ENCODE measurements at regions not wholly inside any gene's neighbourhood (a gene's known extent, or its start where the extent isn't known, plus 50 kb on each side); places are given as distances from the start of the nearest gene placed in this dataset.
A peak's percentile ranks its signal among the peaks of the same experiment; 100 is the strongest.

- ATAC-seq (no peak), DNase-seq (ENCODE audit: low spot score in 2 of 2) (no peak)
- Mint-ChIP-seq H3K9me3 (peaks cover 12 to 22% of the 10 kb centered on the region in 2 donors), H3K27ac (no peak overlapping the region), H3K36me3 (peaks cover 0 to 6% of the 10 kb centered on the region in 2 donors)
Measured at GRCh38 chr5:124365361-124365801, 381.1 kb downstream of the ZNF608 start.

DNA sequence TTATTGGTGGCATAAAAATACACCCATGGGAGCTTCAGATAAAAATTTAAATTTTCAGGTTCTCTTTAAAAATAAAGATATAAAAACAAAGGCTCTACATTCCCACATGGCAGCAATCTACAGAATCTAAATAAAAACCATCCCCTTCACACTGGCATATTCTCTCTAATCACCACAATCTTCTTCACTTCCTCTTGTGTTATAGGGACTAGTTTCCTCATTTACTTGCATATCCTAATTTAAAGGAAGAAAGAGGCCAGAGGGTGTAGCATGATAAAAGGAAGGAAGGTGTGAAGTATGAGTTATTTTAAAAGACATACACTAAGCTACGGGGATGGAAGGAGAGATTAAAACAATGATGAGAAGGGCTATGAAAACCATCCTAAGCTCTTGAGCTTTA, 390.5 kb downstream of the ZNF608 start:
- ATAC-seq (no peak), DNase-seq (ENCODE audit: low spot score in 2 of 2) (no peak)
- Mint-ChIP-seq H3K27ac (no peak overlapping the region), H3K36me3 (peaks cover 0 to 8% of the 10 kb centered on the region in 2 donors), H3K9me3 (peaks cover 13 to 19% of the 10 kb centered on the region in 2 donors)

DNA sequence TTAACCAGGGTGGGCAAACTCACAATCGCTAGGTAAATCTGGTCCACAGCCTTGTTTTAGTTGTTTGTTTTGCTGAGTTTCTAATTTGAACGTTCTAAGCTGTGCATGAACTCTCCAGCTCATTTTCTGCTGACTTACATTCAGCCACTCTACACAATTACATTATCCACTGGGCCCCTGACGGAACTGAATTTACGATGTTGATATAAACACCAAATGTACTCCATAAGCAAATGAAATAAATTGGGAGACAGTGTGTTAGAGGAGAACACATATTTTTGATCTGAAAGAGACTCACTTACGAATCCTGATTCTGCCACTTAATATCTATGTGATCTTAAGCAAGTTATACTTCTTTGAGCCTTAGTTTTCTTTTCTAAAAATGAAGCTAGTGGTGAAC, 393.4 kb downstream of the ZNF608 start:
- DNase-seq (ENCODE audit: low spot score in 2 of 2) (no peak), ATAC-seq (no peak)
- Mint-ChIP-seq H3K36me3 (no peaks in the 10 kb centered on the region), H3K27ac (no peak overlapping the region), H3K9me3 (peaks cover 12 to 18% of the 10 kb centered on the region in 2 donors)

DNA sequence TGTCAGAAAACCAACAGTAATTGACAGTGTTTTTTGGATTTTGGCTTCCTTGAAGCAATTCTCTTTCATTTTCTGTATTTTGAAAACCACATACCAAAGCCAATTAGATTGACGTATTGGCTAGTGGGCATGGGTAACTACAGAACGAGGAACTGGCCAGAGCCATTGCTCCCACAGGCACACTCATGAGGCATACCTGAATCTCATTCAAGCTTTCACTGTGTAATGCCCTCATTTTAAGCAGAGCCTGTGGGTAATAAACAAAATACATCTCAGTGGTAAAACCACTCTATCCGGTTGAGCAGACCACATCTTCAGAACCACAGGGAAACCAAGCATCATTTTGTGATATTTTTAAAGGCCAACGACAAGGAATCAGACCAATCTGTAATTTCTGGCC, 394.1 kb downstream of the ZNF608 start:
- no peak for ATAC-seq
- peaks cover 12 to 15% of the 10 kb centered on the region in 2 donors for H3K9me3 Mint-ChIP-seq
- H3K36me3 Mint-ChIP-seq = no peaks in the 10 kb centered on the region
- no peak for DNase-seq (ENCODE audit: low spot score in 2 of 2)
- H3K27ac Mint-ChIP-seq = no peak overlapping the region

GRCh38 chr5:124349931-124350330, 396.5 kb downstream of the ZNF608 start:
- Mint-ChIP-seq H3K36me3 (no peaks in the 10 kb centered on the region), H3K27ac (no peak overlapping the region), H3K9me3 (peaks cover 5 to 9% of the 10 kb centered on the region in 2 donors)
- ATAC-seq = no peak
- DNase-seq (ENCODE audit: low spot score in 2 of 2) = no peak

DNA sequence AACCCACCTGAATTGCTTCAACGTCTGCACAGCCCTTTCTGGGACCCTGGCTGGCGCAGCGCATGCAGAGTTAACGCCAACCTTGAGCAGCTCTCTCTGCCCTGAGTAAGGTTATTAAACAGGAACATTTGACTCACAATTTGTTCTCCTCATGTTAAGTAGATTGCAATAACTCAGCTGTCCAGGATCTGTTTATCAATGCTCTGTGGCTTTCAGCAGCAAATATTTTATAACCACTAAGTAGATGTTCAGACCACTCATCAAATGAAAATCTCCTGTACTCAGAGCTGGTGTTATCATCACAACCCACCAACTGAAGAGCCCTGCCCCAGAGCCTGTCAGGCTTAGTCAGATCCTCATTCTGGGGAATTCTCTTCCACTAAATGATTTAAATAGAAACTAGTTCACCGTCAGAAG, 403.0 kb downstream of the ZNF608 start:
- no peak overlapping the region for H3K27ac Mint-ChIP-seq
- peak in 1 of 2 donors; percentile 35 for ATAC-seq
- H3K36me3 Mint-ChIP-seq = no peaks in the 10 kb centered on the region
- DNase-seq (ENCODE audit: low spot score in 2 of 2) = no peak
- H3K9me3 Mint-ChIP-seq = peaks cover 0 to 7% of the 10 kb centered on the region in 2 donors

DNA sequence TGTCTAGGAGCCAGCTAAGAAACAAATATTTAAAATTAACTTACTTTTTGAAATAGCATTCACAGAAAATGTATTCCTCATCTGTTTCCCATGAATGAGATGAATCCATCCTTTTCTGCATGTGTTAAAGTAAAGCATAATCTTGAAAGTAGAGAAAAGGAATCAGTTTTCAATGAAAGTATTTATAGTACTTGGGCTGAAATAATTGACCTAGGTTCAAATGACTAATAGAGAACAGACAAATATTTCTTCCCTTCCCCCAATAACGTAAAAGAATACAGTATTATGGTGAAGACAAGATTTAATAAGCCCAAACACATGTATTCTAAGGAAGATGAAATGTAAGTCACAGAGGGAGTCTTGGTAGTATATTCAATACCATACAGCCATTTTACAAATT, 403.5 kb downstream of the ZNF608 start:
- Mint-ChIP-seq H3K9me3 (peaks cover 0 to 10% of the 10 kb centered on the region in 2 donors), H3K36me3 (no peaks in the 10 kb centered on the region)

DNA sequence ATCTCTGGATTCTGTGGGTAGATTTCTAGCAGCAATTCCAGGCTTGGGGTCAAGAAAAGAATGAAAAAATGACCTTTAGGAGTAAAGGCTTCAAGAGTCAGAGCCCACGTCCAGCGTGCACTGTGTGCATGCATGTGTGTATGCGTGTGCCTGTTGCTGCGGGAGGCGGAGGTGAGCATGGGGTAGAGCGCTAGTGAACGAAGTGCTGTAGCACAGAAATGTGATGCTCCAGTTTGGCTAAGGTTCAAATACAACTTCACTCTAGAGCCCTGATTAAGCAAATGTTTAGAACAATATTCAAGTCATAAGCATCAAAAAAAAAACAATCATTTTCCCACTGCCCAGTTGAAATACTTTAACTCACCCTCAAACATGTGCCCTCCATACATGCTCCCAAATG, 403.9 kb downstream of the ZNF608 start:
- DNase-seq (ENCODE audit: low spot score in 2 of 2) = no peak
- ATAC-seq = no peak
- H3K9me3 Mint-ChIP-seq = peaks cover 0 to 10% of the 10 kb centered on the region in 2 donors
- H3K27ac Mint-ChIP-seq = no peak overlapping the region
- no peaks in the 10 kb centered on the region for H3K36me3 Mint-ChIP-seq

More for the DNA sequence above, 403.5 kb downstream of the ZNF608 start:
- H3K27ac Mint-ChIP-seq = no peak overlapping the region
- DNase-seq (ENCODE audit: low spot score in 2 of 2) (no peak), ATAC-seq (no peak)

- H3K36me3 Mint-ChIP-seq = no peaks in the 10 kb centered on the region
- peaks cover 5 to 10% of the 10 kb centered on the region in 2 donors for H3K9me3 Mint-ChIP-seq
- ATAC-seq = no peak
- no peak for DNase-seq (ENCODE audit: low spot score in 2 of 2)
- no peak overlapping the region for H3K27ac Mint-ChIP-seq
Measured at GRCh38 chr5:124342027-124342471, 404.4 kb downstream of the ZNF608 start.

- Mint-ChIP-seq H3K27ac (no peak overlapping the region), H3K9me3 (peaks cover 5 to 10% of the 10 kb centered on the region in 2 donors), H3K36me3 (no peaks in the 10 kb centered on the region)
- DNase-seq (ENCODE audit: low spot score in 2 of 2) (no peak), ATAC-seq (no peak)
Measured at GRCh38 chr5:124341066-124341858, 405.2 kb downstream of the ZNF608 start.

DNA sequence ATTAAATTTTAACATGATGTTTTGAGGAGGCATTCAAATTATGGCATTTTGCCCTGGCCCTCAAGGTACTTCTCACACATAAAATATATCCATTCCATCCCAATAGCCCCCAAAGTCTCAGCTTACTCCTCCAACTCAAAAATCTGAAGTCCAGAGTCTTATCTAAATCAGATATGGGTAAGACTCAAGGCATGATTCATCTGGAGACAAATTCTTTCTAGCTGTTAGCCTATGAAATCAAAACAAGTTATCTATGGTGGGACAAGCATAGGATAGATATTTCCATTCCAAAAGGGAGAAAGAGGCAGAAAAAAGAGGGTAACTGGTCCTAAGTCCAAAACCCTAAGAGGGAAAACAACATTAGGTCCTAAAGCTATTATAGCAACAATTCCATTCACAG, 408.4 kb downstream of the ZNF608 start:
- DNase-seq (ENCODE audit: low spot score in 2 of 2) = no peak
- ATAC-seq = no peak
- peaks cover 10 to 11% of the 10 kb centered on the region in 2 donors for H3K9me3 Mint-ChIP-seq
- no peaks in the 10 kb centered on the region for H3K36me3 Mint-ChIP-seq
- no peak overlapping the region for H3K27ac Mint-ChIP-seq

DNA sequence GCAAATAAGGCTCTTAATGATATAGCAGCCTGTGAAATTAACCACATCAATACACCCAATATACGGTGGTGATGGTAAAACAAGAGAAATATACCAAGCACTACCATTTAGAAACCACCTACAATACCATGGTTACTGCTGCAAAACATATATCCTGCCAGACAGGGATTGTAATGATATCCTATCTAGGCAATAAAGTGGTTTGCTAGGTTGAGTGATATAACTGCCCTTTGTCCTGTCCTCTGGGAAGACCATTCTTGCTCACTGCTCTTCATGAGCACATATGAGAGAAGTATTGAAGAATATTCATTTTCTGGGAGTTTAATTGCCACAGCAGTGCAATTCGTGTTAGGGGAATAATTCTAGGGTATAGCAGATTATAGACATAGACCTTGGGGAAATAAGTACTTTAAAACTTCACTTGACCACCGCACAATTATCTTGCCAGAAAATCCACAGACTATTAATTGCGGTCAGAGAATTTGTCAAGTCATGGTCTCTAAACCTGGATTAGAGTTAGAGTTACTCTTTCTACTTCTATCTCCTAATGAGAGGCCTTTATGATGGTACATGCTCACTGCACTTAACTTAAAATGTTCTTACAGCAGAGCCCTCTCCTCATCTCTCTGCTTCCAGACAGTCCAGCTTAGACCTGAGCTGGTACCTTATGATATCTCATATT, 413.0 kb downstream of the ZNF608 start:
- no peak for ATAC-seq

GRCh38 chr5:124332273-124332672, 414.2 kb downstream of the ZNF608 start:
- DNase-seq (ENCODE audit: low spot score in 2 of 2) = no peak
- Mint-ChIP-seq H3K27ac (no peak overlapping the region), H3K36me3 (no peaks in the 10 kb centered on the region), H3K9me3 (peaks cover 12 to 19% of the 10 kb centered on the region in 2 donors)
- ATAC-seq = no peak

More for the DNA sequence above, 413.0 kb downstream of the ZNF608 start:
- peaks cover 15 to 21% of the 10 kb centered on the region in 2 donors for H3K9me3 Mint-ChIP-seq
- H3K36me3 Mint-ChIP-seq = no peaks in the 10 kb centered on the region
- DNase-seq (ENCODE audit: low spot score in 2 of 2) = no peak
- no peak overlapping the region for H3K27ac Mint-ChIP-seq

DNA sequence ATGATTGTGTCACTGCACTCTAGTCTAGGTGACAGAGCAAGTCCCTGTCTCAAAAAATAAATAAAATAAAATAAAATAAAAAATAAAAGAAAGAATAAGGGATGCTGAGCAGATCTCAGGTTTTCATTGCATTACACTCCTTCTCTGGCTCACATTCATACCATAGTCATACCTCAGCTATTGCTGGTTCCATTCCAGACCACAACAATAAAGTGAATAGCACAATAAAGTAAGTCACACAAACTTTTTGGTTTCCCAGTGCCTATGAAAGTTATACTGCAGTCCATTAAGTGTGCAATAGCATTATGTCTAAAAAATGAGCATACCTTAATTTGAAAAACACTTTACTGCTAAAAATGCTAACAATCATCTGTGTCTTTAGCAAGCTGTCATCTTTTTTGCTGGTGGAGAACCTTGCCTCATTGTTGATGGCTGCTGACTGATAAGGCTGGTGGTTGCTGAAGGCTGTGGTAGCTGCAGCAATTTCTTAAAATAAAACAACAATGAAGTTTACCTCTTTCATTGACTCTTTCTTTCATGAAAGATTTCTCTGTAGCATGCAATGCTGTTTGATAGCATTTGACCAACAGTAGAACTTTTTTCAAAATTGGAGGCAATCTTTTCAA, 415.7 kb downstream of the ZNF608 start:
- Mint-ChIP-seq H3K9me3 (peaks cover 10 to 23% of the 10 kb centered on the region in 2 donors), H3K27ac (no peak overlapping the region), H3K36me3 (no peaks in the 10 kb centered on the region)
- ATAC-seq (no peak), DNase-seq (ENCODE audit: low spot score in 2 of 2) (no peak)

GRCh38 chr5:124328201-124328600, 418.2 kb downstream of the ZNF608 start:
- no peak for DNase-seq (ENCODE audit: low spot score in 2 of 2)
- H3K36me3 Mint-ChIP-seq = no peaks in the 10 kb centered on the region
- peaks cover 8 to 33% of the 10 kb centered on the region in 2 donors for H3K9me3 Mint-ChIP-seq
- no peak for ATAC-seq
- H3K27ac Mint-ChIP-seq = no peak overlapping the region

- H3K27ac Mint-ChIP-seq = no peak overlapping the region
- ATAC-seq (no peak), DNase-seq (ENCODE audit: low spot score in 2 of 2) (no peak)
- no peaks in the 10 kb centered on the region for H3K36me3 Mint-ChIP-seq
- peaks cover 11 to 12% of the 10 kb centered on the region in 2 donors for H3K9me3 Mint-ChIP-seq
Measured at GRCh38 chr5:124318661-124319060, 427.8 kb downstream of the ZNF608 start.

DNA sequence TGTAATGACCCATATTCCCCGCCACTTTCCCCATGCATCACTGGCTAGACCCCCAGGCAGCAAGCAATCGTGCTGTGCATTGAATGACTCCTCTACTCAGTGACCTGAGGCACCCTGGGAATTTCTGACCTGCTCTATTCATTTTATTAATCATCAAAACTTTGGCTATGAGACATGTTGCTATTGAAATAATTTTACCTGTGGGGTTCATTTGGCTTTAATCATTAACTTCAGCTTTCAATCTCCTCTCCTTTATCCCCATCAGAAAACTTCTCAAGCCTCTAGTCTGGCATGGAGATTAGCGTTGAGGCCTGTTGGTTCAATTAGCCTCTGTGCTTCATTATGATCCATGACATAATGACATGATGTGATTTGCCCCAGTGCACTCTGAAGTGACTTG, 429.0 kb downstream of the ZNF608 start:
- Mint-ChIP-seq H3K27ac (no peak overlapping the region), H3K36me3 (no peaks in the 10 kb centered on the region)
- no peak for ATAC-seq

More for the DNA sequence above, 429.0 kb downstream of the ZNF608 start:
- DNase-seq (ENCODE audit: low spot score in 2 of 2) = no peak
- H3K9me3 Mint-ChIP-seq = peaks cover 11 to 12% of the 10 kb centered on the region in 2 donors
